Right ventricle myocardium superior (tissue), 1 donor: ENCODE measurements at regions not wholly inside any gene's neighbourhood (a gene's known extent, or its start where the extent isn't known, plus 50 kb on each side); places are given as distances from the start of the nearest gene placed in this dataset.

Source experiments
- ATAC-seq: fragments of 200-7000 bp; cut with Tn5 transposase; one replicate; pipeline ENCODE4 v1.9.1; 2020; ENCODE audit warnings: mild to moderate bottlenecking; ENCODE audit not compliant: poor library complexity
- DNase-seq: peaks from one replicate; pipeline ENCODE4 v3.0.0-alpha.2; 2020
- intact Hi-C: fragments of 100-400 bp; cut with DNase I; formaldehyde crosslinking; loops from one replicate; pipeline ENCODE4 v1.11.2; 2022
- donor health status: DM: no; HTN: yes; CAD: no; lungs with severe emphysema.

GRCh38 chr1:188420177-188420576, 1591.4 kb downstream of the PLA2G4A start:
- intact Hi-C loops: no loop called here
- DNase-seq (no peak), ATAC-seq (no peak)

- ATAC-seq (no peak), DNase-seq (no peak)
- intact Hi-C loops: no loop called here
These were observed 1594.3 kb downstream of the PLA2G4A start for GRCh38 chr1:188423073-188423472.

GRCh38 chr1:188424176-188424575, 1595.4 kb downstream of the PLA2G4A start:
- ATAC-seq: no peak
- intact Hi-C loops: no loop called here

GRCh38 chr1:188425687-188426086, 1596.9 kb downstream of the PLA2G4A start:
- ATAC-seq (no peak), DNase-seq (no peak)
- intact Hi-C loops: no loop called here

More at GRCh38 chr1:188424176-188424575, 1595.4 kb downstream of the PLA2G4A start:
- no peak for DNase-seq

GRCh38 chr1:188426561-188426960, 1597.8 kb downstream of the PLA2G4A start:
- intact Hi-C loops: no loop called here
- ATAC-seq (no peak), DNase-seq (no peak)

- ATAC-seq (no peak), DNase-seq (no peak)
- intact Hi-C loops: no loop called here
These were observed 1598.9 kb downstream of the PLA2G4A start for GRCh38 chr1:188427642-188428041.

GRCh38 chr1:188429386-188429785, 1600.6 kb downstream of the PLA2G4A start:
- ATAC-seq: no peak
- intact Hi-C loops: no loop called here

GRCh38 chr1:188432427-188432826, 1603.7 kb downstream of the PLA2G4A start:
- no peak for DNase-seq
- no peak for ATAC-seq
- intact Hi-C loops: no loop called here

More at GRCh38 chr1:188429386-188429785, 1600.6 kb downstream of the PLA2G4A start:
- DNase-seq: no peak

- ATAC-seq (no peak), DNase-seq (no peak)
- intact Hi-C loops: no loop called here
These were observed 1604.7 kb downstream of the PLA2G4A start for GRCh38 chr1:188433425-188433824.

GRCh38 chr1:188444526-188444925, 1615.8 kb downstream of the PLA2G4A start:
- intact Hi-C loops: no loop called here
- DNase-seq (no peak), ATAC-seq (no peak)

GRCh38 chr1:188462837-188463236, 1634.1 kb downstream of the PLA2G4A start:
- ATAC-seq (no peak), DNase-seq (no peak)
- intact Hi-C loops: no loop called here

- ATAC-seq (no peak), DNase-seq (no peak)
- intact Hi-C loops: no loop called here
These were observed 1635.2 kb downstream of the PLA2G4A start for GRCh38 chr1:188463919-188464318.

GRCh38 chr1:188466539-188466938, 1637.8 kb downstream of the PLA2G4A start:
- no peak for DNase-seq
- ATAC-seq: no peak
- intact Hi-C loops: no loop called here

- DNase-seq: no peak
- no peak for ATAC-seq
- intact Hi-C loops: no loop called here
These were observed 1647.9 kb downstream of the PLA2G4A start for GRCh38 chr1:188476606-188477005.

- intact Hi-C loops: no loop called here
- no peak for DNase-seq
- no peak for ATAC-seq
These were observed 1660.8 kb downstream of the PLA2G4A start for GRCh38 chr1:188489336-188490112.

- intact Hi-C loops: no loop called here
- no peak for DNase-seq
These were observed 1667.8 kb downstream of the PLA2G4A start for GRCh38 chr1:188496506-188496905.

GRCh38 chr1:188497020-188497419, 1668.3 kb downstream of the PLA2G4A start:
- intact Hi-C loops: no loop called here
- DNase-seq (no peak), ATAC-seq (no peak)

More at GRCh38 chr1:188496506-188496905, 1667.8 kb downstream of the PLA2G4A start:
- no peak for ATAC-seq

- DNase-seq (no peak), ATAC-seq (no peak)
- intact Hi-C loops: no loop called here
These were observed 1670.9 kb downstream of the PLA2G4A start for GRCh38 chr1:188499690-188500089.

GRCh38 chr1:188514917-188515316, 1686.2 kb downstream of the PLA2G4A start:
- intact Hi-C loops: no loop called here
- ATAC-seq: no peak

GRCh38 chr1:188517139-188517538, 1688.4 kb downstream of the PLA2G4A start:
- ATAC-seq (no peak), DNase-seq (no peak)
- intact Hi-C loops: no loop called here

More at GRCh38 chr1:188514917-188515316, 1686.2 kb downstream of the PLA2G4A start:
- no peak for DNase-seq

- DNase-seq (no peak), ATAC-seq (no peak)
- intact Hi-C loops: no loop called here
These were observed 1722.4 kb downstream of the PLA2G4A start for GRCh38 chr1:188551176-188551575.
